Right renal cortex interstitium (tissue), 3 donors: ENCODE measurements at regions not wholly inside any gene's neighbourhood (a gene's known extent, or its start where the extent isn't known, plus 50 kb on each side); places are given as distances from the start of the nearest gene placed in this dataset.

ENCODE experiments used
- DNase-seq, 3 donors: peaks; one replicate each; pipeline ENCODE4 v3.0.0-alpha.2; 2013; ENCODE audit warnings: low read depth in 3 of 3, low spot score in 2 of 3

GRCh38 chr5:173823721-173824567 lies 64.2 kb upstream of the CPEB4 start:
- DNase-seq = no peak

GRCh38 chr5:173825215-173825865 lies 62.8 kb upstream of the CPEB4 start:
- no peak for DNase-seq

- no peak for DNase-seq
These were observed 62.1 kb upstream of the CPEB4 start for GRCh38 chr5:173826086-173826427.

- DNase-seq = no peak
These were observed 61.5 kb upstream of the CPEB4 start for GRCh38 chr5:173826428-173827350.

GRCh38 chr5:173828952-173829351 lies 59.2 kb upstream of the CPEB4 start:
- no peak for DNase-seq

- DNase-seq = no peak
These were observed 58.3 kb upstream of the CPEB4 start for GRCh38 chr5:173829826-173830225.

GRCh38 chr5:173830421-173830820 lies 57.7 kb upstream of the CPEB4 start:
- DNase-seq = no peak

GRCh38 chr5:173831196-173831914 lies 56.8 kb upstream of the CPEB4 start:
- no peak for DNase-seq

- no peak for DNase-seq
These were observed 55.8 kb upstream of the CPEB4 start for GRCh38 chr5:173832386-173832785.

- no peak for DNase-seq
These were observed 54.8 kb upstream of the CPEB4 start for GRCh38 chr5:173833196-173833985.

GRCh38 chr5:173834071-173834771 lies 53.9 kb upstream of the CPEB4 start:
- no peak for DNase-seq

GRCh38 chr5:173835131-173835530 lies 53.0 kb upstream of the CPEB4 start:
- no peak for DNase-seq

- DNase-seq = no peak
These were observed 52.5 kb upstream of the CPEB4 start for GRCh38 chr5:173835661-173836060.

GRCh38 chr5:173837654-173838053 lies 50.5 kb upstream of the CPEB4 start:
- DNase-seq = no peak
